WTC11 (cell line): ENCODE measurements at regions not wholly inside any gene's neighbourhood (a gene's known extent, or its start where the extent isn't known, plus 50 kb on each side); places are given as distances from the start of the nearest gene placed in this dataset.
"Not testable (repeated sequence)": the region's sequence is repeated elsewhere in the genome, so short reads cannot be mapped to it uniquely, and the experiment has no call there.

ENCODE experiments used
- ATAC-seq: fragments of 200-7000 bp; cut with Tn5 transposase; 2 replicates; pipeline ENCODE4 v1.10.0; 2021; ENCODE audit warnings: mild to moderate bottlenecking, moderate library complexity
- CTCF ChIA-PET: fragments of 300-600 bp; sonication (Branson Sonifier 250); formaldehyde crosslinking; loops from one replicate; lab custom pipeline; 2021; ENCODE audit warnings: antibody characterized with exemption; lab: Charles Lee
- POLR2A ChIA-PET: fragments of 350-600 bp; sonication (Branson Sonifier 250); formaldehyde crosslinking; loops from one replicate; lab custom pipeline; 2021; ENCODE audit warnings: antibody characterized with exemption; lab: Charles Lee
- DNase-seq: peaks from one replicate; pipeline ENCODE4 v3.0.0; 2021; ENCODE audit warnings: low spot score
- H3K27ac Mint-ChIP-seq: 2 replicates; pipeline ENCODE4 v1.8.0; 2021; ENCODE audit warnings: mixed read lengths
- H3K27me3 Mint-ChIP-seq: 2 replicates; pipeline ENCODE4 v1.8.0; 2021; ENCODE audit warnings: low read depth, mild to moderate bottlenecking, moderate library complexity, mixed read lengths
- H3K36me3 Mint-ChIP-seq: 2 replicates; pipeline ENCODE4 v1.8.0; 2021; ENCODE audit warnings: mixed read lengths
- H3K4me1 Mint-ChIP-seq: 2 replicates; pipeline ENCODE4 v1.8.0; 2022; ENCODE audit warnings: mixed read lengths
- H3K4me3 Mint-ChIP-seq: 2 replicates; pipeline ENCODE4 v1.8.0; 2021; ENCODE audit warnings: mild to moderate bottlenecking, moderate library complexity, mixed read lengths
- H3K9me3 Mint-ChIP-seq: 2 replicates; pipeline ENCODE4 v1.8.0; 2021; ENCODE audit warnings: mixed read lengths
- FOXJ3 ChIP-seq: sonication (generic); formaldehyde crosslinking; IDR thresholded peaks from 2 replicates; pipeline ENCODE4 v1.9.0; 2021; ENCODE audit warnings: missing genetic modification reagents, mild to moderate bottlenecking, borderline replicate concordance
- JUN ChIP-seq: sonication (generic); formaldehyde crosslinking; IDR thresholded peaks from 2 replicates; pipeline ENCODE4 v1.8.0; 2023; ENCODE audit warnings: mild to moderate bottlenecking, missing genetic modification reagents
- MXD4 ChIP-seq: fragments of 250-450 bp; sonication (Bioruptor Pico); IDR thresholded peaks from 2 replicates; pipeline ENCODE4 v1.8.0; 2021; ENCODE audit warnings: mild to moderate bottlenecking, moderate library complexity, borderline replicate concordance
- NFYB ChIP-seq: sonication (generic); formaldehyde crosslinking; conservative IDR thresholded peaks from 2 replicates; pipeline ENCODE4 v1.8.0; 2022; ENCODE audit warnings: low read depth, missing genetic modification reagents
- RELA ChIP-seq: sonication (generic); formaldehyde crosslinking; IDR thresholded peaks from 2 replicates; pipeline ENCODE4 v1.8.1; 2022; ENCODE audit warnings: missing genetic modification reagents, mild to moderate bottlenecking, borderline replicate concordance
- SMAD4 ChIP-seq: sonication (generic); formaldehyde crosslinking; IDR thresholded peaks from 2 replicates; pipeline ENCODE4 v1.8.0; 2022; ENCODE audit warnings: mild to moderate bottlenecking, missing genetic modification reagents
- SOX15 ChIP-seq: fragments of 250-450 bp; sonication (Bioruptor Pico); IDR thresholded peaks from 2 replicates; pipeline ENCODE4 v1.9.0; 2021; ENCODE audit warnings: mild to moderate bottlenecking
- ZNF138 ChIP-seq: sonication (generic); formaldehyde crosslinking; conservative IDR thresholded peaks from 2 replicates; pipeline ENCODE4 v1.8.1; 2022; ENCODE audit warnings: mild to moderate bottlenecking, moderate library complexity, missing genetic modification reagents
- TF ChIP-seq, protein P1 (sequence below): sonication (generic); formaldehyde crosslinking; IDR thresholded peaks from 2 replicates; pipeline ENCODE4 v1.8.1; 2023; ENCODE audit warnings: mild to moderate bottlenecking, missing genetic modification reagents, borderline replicate concordance
- TF ChIP-seq, protein P2 (sequence below): sonication (generic); formaldehyde crosslinking; IDR thresholded peaks from 2 replicates; pipeline ENCODE4 v1.8.0; 2022; ENCODE audit warnings: missing genetic modification reagents
- TF ChIP-seq, protein P3 (sequence below): fragments of 250-450 bp; sonication (Bioruptor Pico); conservative IDR thresholded peaks from 2 replicates; pipeline ENCODE4 v1.9.0; 2021; ENCODE audit warnings: mild to moderate bottlenecking
- TF ChIP-seq, protein P4 (sequence below): sonication (generic); formaldehyde crosslinking; IDR thresholded peaks from 2 replicates; pipeline ENCODE4 v1.8.0; 2023; ENCODE audit warnings: missing genetic modification reagents

DNA sequence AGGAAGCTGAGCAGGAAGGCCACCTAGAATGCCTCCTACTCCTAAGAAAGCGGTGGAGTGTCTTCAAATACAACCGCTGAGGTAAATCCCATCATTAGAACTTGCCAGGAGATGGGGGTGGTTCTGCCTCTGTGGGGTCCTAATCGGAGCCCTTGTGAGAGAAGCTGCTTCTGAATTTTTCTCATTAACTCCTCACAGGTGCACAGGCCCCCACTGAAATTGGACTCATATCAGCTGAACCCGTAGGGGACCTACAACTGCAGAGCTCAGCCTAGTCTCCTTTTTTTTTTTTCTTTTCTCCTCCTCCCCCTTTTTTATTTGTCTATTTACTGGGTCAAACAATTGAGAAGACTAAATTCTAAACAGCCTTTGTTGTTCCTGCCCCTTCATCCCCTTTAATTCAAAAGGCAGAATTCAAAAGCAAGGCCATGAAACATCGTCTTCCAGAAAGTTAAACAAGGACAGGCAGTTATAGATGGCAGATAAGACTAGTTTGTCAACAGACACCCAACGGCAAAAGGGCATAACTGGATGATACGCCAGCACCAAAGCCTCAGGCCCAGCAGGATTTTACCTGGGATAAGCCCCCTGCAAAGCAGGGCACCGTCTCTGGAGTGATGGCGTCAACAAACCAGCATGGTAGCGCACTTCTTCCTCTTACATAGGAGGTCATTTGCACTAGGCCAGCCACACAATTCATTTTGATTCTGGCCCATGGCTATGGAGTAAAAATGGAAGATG is 213.7 kb upstream of the HES1 start (continued):
- TF ChIP-seq NFYB (CRISPR knock-in tag) = no peak
- no peak for TF ChIP-seq SMAD4 (CRISPR knock-in tag)
- TF ChIP-seq ZNF138 (CRISPR knock-in tag) = no peak

DNA sequence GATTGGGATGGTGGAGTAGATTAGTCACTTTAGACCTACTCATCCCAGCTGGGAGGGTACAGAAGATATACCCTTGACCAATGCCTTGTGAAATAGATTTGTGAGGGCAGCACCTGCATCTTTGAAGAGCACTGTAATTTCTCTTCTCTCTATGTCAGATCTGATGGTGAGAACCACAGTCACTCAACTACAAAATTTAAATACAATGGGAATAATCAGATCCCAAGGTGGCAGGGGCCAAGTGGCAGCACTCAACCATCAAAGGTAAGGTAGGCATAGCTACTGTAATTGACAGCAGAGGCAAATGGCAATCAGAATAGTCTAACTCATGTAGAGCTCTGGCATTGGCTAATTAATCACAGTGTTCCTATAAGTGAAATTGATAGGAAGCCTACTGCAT is 212.0 kb upstream of the HES1 start:
- H3K27ac Mint-ChIP-seq, H3K27me3 Mint-ChIP-seq, H3K4me1 Mint-ChIP-seq, H3K4me3 Mint-ChIP-seq, CTCF ChIA-PET, POLR2A ChIA-PET, ATAC-seq, DNase-seq: not testable (repeated sequence)
- Mint-ChIP-seq H3K9me3 (peaks cover 35% of the 10 kb centered on the region), H3K36me3 (peaks cover 11% of the 10 kb centered on the region)

DNA sequence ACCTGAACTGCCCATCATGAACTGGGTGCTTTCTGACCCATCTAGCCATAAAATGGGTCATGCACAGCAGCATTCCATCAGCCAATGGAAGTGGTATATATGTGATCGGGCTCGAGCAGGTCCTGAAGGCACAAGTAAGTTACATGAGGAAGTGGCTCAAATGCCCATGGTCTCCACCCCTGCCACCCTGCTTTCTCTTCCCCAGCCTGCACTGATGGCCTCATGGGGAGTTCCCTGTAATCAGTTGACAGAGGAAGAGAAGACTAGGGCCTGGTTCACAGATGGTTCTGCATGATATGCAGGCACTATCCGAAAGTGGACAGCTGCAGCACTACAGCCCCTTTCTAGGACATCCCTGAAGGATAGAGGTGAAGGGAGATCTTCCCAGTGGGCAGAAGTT is 209.9 kb upstream of the HES1 start:
- H3K4me3 Mint-ChIP-seq, H3K27me3 Mint-ChIP-seq, POLR2A ChIA-PET, ATAC-seq, H3K4me1 Mint-ChIP-seq, H3K27ac Mint-ChIP-seq, CTCF ChIA-PET, DNase-seq: not testable (repeated sequence)
- Mint-ChIP-seq H3K36me3 (peaks cover 11% of the 10 kb centered on the region), H3K9me3 (peaks cover 35% of the 10 kb centered on the region)

DNA sequence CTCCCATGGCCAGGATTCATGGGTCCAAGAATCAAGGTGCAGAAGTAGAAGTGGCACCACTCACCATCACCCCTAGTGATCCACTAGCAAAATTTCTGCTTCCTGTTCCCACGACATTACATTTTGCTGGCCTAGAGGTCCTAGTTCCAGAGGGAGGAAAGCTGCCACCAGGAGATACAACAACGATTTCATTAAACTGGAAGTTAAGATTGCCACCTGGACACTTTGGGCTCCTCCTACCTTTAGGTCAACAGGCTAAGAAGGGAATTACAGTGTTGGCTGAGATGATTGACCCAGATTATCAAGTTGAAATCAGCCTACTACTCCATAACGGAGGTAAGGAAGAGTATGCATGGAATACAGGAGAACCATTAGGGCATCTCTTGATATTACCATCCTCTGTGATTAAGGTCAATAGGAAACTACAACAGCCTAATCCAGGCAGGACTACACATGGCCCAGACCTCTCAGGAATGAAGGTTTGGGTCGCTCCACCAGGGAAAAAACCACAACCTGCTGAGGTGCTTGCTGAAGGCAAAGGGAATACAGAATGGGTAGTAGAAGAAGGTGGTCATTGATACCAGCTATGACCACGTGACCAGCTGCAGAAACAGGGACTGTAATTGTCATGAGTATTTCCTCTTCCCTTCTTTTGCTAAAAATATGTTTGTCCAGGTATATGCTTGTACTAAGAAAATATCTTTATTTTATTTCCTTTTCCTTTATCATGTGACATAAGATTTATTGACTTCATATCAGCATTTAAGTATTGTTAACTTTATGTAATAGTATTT is 208.3 kb upstream of the HES1 start:
- POLR2A ChIA-PET, H3K27ac Mint-ChIP-seq, CTCF ChIA-PET, H3K4me3 Mint-ChIP-seq, H3K4me1 Mint-ChIP-seq, ATAC-seq, H3K27me3 Mint-ChIP-seq, DNase-seq: not testable (repeated sequence)
- peaks cover 35% of the 10 kb centered on the region for H3K9me3 Mint-ChIP-seq
- H3K36me3 Mint-ChIP-seq = peaks cover 11% of the 10 kb centered on the region

DNA sequence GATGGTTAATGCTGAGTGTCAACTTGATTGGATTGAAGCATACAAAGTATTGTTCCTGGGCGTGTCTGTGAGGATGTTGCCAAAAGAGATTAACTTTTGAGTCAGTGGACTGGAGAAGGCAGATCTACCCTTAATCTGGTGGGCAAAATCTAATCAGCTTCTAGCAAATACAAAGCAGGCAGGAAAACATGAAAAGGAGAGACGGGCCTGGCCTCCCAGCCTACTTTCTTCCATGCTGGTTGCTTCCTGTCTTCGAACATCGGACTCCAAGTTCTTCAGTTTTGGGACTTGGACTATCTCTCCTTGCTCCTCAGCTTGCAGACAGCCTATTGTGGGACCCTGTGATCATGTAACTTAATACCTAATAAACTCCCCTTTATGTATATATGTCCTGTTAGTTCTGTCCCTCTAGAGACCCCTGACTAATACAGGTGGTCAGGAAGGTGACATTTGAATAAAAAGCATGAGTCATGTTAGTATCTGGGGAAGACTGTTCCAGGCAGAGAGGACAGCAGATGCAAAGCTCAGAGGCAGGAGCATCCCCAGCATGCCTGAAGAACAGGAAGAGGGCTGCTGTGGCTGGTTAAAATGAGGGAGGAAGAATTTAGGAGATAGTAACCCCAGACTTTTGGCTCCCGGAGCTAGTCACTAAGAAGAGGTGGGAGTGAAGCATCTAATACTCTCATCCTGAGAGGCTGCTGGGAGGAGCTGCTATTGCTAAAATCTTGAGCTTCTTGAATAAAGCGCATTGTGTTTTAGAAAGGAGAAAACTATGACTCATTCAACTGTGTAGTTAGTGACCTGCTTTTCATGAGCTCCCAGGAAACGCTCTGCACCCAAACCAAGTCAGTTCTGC is 207.4 kb upstream of the HES1 start:
- DNase-seq (no peak), ATAC-seq (no peak)
- Mint-ChIP-seq H3K36me3 (peaks cover 7% of the 10 kb centered on the region), H3K27me3 (peaks cover 6% of the 10 kb centered on the region), H3K9me3 (peaks cover 26% of the 10 kb centered on the region), H3K4me3 (no peak overlapping the region), H3K4me1 (peaks cover 3% of the 10 kb centered on the region; the same call in 1 of the 2 replicates), H3K27ac (no peak overlapping the region)
- ChIA-PET CTCF (interaction anchor here (1.6 kb wide), 1 partner anchor 387 kb away, joined by 7 read pairs; no protein-coding TSS in a partner anchor), POLR2A (no interaction called here)
- TF ChIP-seq, protein P1, sequence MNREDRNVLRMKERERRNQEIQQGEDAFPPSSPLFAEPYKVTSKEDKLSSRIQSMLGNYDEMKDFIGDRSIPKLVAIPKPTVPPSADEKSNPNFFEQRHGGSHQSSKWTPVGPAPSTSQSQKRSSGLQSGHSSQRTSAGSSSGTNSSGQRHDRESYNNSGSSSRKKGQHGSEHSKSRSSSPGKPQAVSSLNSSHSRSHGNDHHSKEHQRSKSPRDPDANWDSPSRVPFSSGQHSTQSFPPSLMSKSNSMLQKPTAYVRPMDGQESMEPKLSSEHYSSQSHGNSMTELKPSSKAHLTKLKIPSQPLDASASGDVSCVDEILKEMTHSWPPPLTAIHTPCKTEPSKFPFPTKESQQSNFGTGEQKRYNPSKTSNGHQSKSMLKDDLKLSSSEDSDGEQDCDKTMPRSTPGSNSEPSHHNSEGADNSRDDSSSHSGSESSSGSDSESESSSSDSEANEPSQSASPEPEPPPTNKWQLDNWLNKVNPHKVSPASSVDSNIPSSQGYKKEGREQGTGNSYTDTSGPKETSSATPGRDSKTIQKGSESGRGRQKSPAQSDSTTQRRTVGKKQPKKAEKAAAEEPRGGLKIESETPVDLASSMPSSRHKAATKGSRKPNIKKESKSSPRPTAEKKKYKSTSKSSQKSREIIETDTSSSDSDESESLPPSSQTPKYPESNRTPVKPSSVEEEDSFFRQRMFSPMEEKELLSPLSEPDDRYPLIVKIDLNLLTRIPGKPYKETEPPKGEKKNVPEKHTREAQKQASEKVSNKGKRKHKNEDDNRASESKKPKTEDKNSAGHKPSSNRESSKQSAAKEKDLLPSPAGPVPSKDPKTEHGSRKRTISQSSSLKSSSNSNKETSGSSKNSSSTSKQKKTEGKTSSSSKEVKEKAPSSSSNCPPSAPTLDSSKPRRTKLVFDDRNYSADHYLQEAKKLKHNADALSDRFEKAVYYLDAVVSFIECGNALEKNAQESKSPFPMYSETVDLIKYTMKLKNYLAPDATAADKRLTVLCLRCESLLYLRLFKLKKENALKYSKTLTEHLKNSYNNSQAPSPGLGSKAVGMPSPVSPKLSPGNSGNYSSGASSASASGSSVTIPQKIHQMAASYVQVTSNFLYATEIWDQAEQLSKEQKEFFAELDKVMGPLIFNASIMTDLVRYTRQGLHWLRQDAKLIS (CRISPR knock-in tag) = no peak
- TF ChIP-seq SOX15 (CRISPR knock-in tag) = no peak
- TF ChIP-seq FOXJ3 (CRISPR knock-in tag) = no peak
- TF ChIP-seq, protein P2, sequence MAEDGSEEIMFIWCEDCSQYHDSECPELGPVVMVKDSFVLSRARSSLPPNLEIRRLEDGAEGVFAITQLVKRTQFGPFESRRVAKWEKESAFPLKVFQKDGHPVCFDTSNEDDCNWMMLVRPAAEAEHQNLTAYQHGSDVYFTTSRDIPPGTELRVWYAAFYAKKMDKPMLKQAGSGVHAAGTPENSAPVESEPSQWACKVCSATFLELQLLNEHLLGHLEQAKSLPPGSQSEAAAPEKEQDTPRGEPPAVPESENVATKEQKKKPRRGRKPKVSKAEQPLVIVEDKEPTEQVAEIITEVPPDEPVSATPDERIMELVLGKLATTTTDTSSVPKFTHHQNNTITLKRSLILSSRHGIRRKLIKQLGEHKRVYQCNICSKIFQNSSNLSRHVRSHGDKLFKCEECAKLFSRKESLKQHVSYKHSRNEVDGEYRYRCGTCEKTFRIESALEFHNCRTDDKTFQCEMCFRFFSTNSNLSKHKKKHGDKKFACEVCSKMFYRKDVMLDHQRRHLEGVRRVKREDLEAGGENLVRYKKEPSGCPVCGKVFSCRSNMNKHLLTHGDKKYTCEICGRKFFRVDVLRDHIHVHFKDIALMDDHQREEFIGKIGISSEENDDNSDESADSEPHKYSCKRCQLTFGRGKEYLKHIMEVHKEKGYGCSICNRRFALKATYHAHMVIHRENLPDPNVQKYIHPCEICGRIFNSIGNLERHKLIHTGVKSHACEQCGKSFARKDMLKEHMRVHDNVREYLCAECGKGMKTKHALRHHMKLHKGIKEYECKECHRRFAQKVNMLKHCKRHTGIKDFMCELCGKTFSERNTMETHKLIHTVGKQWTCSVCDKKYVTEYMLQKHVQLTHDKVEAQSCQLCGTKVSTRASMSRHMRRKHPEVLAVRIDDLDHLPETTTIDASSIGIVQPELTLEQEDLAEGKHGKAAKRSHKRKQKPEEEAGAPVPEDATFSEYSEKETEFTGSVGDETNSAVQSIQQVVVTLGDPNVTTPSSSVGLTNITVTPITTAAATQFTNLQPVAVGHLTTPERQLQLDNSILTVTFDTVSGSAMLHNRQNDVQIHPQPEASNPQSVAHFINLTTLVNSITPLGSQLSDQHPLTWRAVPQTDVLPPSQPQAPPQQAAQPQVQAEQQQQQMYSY (CRISPR knock-in tag) = no peak
- TF ChIP-seq JUN (CRISPR knock-in tag) = no peak
- TF ChIP-seq, protein P3, sequence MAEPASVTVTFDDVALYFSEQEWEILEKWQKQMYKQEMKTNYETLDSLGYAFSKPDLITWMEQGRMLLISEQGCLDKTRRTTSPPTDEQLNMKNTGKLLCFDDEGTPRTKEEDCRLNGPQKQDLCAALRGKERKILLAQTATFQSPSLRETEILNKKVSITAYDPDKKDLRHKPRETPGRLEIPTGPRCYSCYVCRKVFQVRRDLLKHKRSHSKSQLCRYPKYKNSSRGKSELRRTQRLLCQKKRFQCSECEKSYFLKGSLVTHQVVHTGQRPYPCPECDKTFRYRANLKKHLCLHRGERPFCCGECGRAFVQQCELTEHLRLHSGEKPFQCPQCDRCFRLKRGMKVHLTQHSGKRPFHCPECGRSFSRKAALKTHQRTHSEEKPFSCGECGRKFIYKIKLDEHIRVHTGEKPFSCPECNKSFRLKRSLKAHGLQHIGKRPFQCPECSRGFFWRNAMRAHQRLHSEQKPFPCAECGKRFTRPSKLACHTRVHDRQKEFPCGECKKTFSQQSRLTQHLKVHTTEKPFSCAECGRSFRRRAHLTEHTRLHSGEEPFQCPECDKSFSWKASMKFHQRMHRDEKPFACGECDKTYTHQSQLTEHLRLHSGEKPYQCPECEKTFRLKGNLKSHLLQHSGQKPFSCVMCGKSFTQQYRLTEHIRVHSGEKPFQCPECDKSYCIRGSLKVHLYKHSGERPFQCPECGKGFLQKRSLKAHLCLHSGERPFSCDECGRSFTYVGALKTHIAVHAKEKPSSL (CRISPR knock-in tag) = no peak
- no peak for TF ChIP-seq RELA (CRISPR knock-in tag)
- no peak for TF ChIP-seq MXD4
- TF ChIP-seq, protein P4, sequence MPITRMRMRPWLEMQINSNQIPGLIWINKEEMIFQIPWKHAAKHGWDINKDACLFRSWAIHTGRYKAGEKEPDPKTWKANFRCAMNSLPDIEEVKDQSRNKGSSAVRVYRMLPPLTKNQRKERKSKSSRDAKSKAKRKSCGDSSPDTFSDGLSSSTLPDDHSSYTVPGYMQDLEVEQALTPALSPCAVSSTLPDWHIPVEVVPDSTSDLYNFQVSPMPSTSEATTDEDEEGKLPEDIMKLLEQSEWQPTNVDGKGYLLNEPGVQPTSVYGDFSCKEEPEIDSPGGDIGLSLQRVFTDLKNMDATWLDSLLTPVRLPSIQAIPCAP (CRISPR knock-in tag) = no peak
